A549 (cell line): ENCODE measurements at regions not wholly inside any gene's neighbourhood (a gene's known extent, or its start where the extent isn't known, plus 50 kb on each side); places are given as distances from the start of the nearest gene placed in this dataset.
A peak's percentile ranks its signal among the peaks of the same experiment; 100 is the strongest.

Experiments used
- ATAC-seq, 2 experiments: fragments of 200-7000 bp in 1 of 2; fragments of >200 bp in 1 of 2; cut with Nextera tagmentation in 1 of 2; cut with Tn5 transposase in 1 of 2; 3 replicates each; pipeline versions ENCODE4 v1.8.0 to v1.9.1; 2018 to 2020; ENCODE audit warnings: mild to moderate bottlenecking in 1 of 2, moderate library complexity in 1 of 2
- CTCF ChIA-PET: fragments of 300-600 bp; sonication (Branson Sonifier 250); formaldehyde crosslinking; extraction: SDS; loops from one replicate; lab custom pipeline; 2021; ENCODE audit warnings: antibody characterized with exemption, inconsistent platforms; lab: Yijun Ruan, JAX
- POLR2A ChIA-PET: fragments of 350-600 bp; formaldehyde crosslinking; extraction: SDS; loops from one replicate; lab custom pipeline; 2021; ENCODE audit warnings: antibody characterized with exemption, inconsistent platforms; lab: Yijun Ruan, JAX
- DNase-seq, 2 experiments: peaks; one replicate each; pipeline versions ENCODE4 v3.0.0 to v3.0.0-alpha.2; 2011 to 2016; ENCODE audit warnings: low read depth in 1 of 2, low spot score in 1 of 2
- FAIRE-seq: peaks from 2 replicates; lab custom pipeline; 2011; peaks lifted over from hg19 to GRCh38; lab: Jason Lieb, UNC
- H3K27ac ChIP-seq, 2 experiments: fragments of >200 bp; sonication (Bioruptor Twin); formaldehyde crosslinking; 3 replicates each; pipeline ENCODE4 v1.5.1; 2016 to 2017
- H3K4me1 ChIP-seq: fragments of >200 bp; sonication (Bioruptor Twin); formaldehyde crosslinking; 3 replicates; pipeline ENCODE4 v1.6.1; 2016
- H3K4me2 ChIP-seq: fragments of >200 bp; sonication (Bioruptor Twin); formaldehyde crosslinking; 3 replicates; pipeline ENCODE4 v1.6.1; 2016
- H3K4me3 ChIP-seq: fragments of >200 bp; sonication (Bioruptor Twin); formaldehyde crosslinking; 3 replicates; pipeline ENCODE4 v1.5.1; 2016
- H3K9me3 ChIP-seq: fragments of >200 bp; sonication (Bioruptor Twin); formaldehyde crosslinking; 3 replicates; pipeline ENCODE4 v1.6.1; 2016
- CHD4 ChIP-seq: fragments of 200-600 bp; sonication (generic); IDR thresholded peaks from 2 replicates; pipeline ENCODE4 v1.6.1; 2016; ENCODE audit warnings: antibody characterized with exemption, mild to moderate bottlenecking, borderline replicate concordance
- EHMT2 ChIP-seq: fragments of 200-600 bp; sonication (generic); IDR thresholded peaks from 2 replicates; pipeline ENCODE4 v1.6.1; 2016; ENCODE audit warnings: antibody characterized with exemption, low read depth, mild to moderate bottlenecking, moderate library complexity
- GATA3 ChIP-seq: IDR thresholded peaks from 2 replicates; pipeline ENCODE4 v1.6.1; 2012; ENCODE audit warnings: borderline replicate concordance
- HEYL ChIP-seq: fragments of 250-450 bp; sonication (Bioruptor Pico); IDR thresholded peaks from 2 replicates; pipeline ENCODE4 v1.8.0; 2021; ENCODE audit warnings: mild to moderate bottlenecking, moderate library complexity
- HOXA7 ChIP-seq: fragments of 250-450 bp; sonication (Bioruptor Pico); IDR thresholded peaks from 2 replicates; pipeline ENCODE4 v1.5.0; 2020; ENCODE audit warnings: mild to moderate bottlenecking, moderate library complexity
- HOXB13 ChIP-seq: fragments of 250-450 bp; sonication (Bioruptor Pico); IDR thresholded peaks from 2 replicates; pipeline ENCODE4 v1.5.0; 2020; ENCODE audit warnings: low read depth, mild to moderate bottlenecking, moderate library complexity
- JUN ChIP-seq, 2 experiments: fragments of >200 bp; sonication (Bioruptor Twin); formaldehyde crosslinking; IDR thresholded peaks; 2 replicates in 1 of 2; 3 replicates in 1 of 2; pipeline ENCODE4 v1.6.1; 2016 to 2017
- KDM1A ChIP-seq: fragments of 200-600 bp; sonication (generic); IDR thresholded peaks from 2 replicates; pipeline ENCODE4 v1.6.1; 2016; ENCODE audit warnings: low read depth, mild to moderate bottlenecking
- KDM5A ChIP-seq: fragments of 200-600 bp; sonication (generic); IDR thresholded peaks from 2 replicates; pipeline ENCODE4 v1.6.1; 2016; ENCODE audit warnings: antibody characterized with exemption, mild to moderate bottlenecking
- MAFK ChIP-seq: fragments of 450-650 bp; IDR thresholded peaks from 2 replicates; pipeline ENCODE4 v1.6.1; 2014; ENCODE audit not compliant: partially characterized antibody
- MAZ ChIP-seq: fragments of 150-350 bp; IDR thresholded peaks from 2 replicates; pipeline ENCODE4 v1.6.1; 2014; ENCODE audit warnings: antibody characterized with exemption, low read depth, low read length, borderline replicate concordance
- NPAS2 ChIP-seq: fragments of 250-450 bp; sonication (Bioruptor Pico); IDR thresholded peaks from 2 replicates; pipeline ENCODE4 v1.8.0; 2022; ENCODE audit warnings: mild to moderate bottlenecking, moderate library complexity, borderline replicate concordance
- NR3C1 ChIP-seq: fragments of >200 bp; sonication (Bioruptor Twin); formaldehyde crosslinking; IDR thresholded peaks from 3 replicates; pipeline ENCODE4 v1.6.1; 2017
- PHF8 ChIP-seq: fragments of 200-600 bp; sonication (generic); IDR thresholded peaks from 2 replicates; pipeline ENCODE4 v1.6.1; 2016; ENCODE audit warnings: low read depth, mild to moderate bottlenecking, antibody characterized with exemption, moderate library complexity, borderline replicate concordance
- RNF2 ChIP-seq: fragments of 200-600 bp; sonication (generic); IDR thresholded peaks from 2 replicates; pipeline ENCODE4 v1.6.1; 2016; ENCODE audit warnings: low read depth, mild to moderate bottlenecking, antibody characterized with exemption, moderate library complexity, borderline replicate concordance
- SREBF2 ChIP-seq: fragments of 450-650 bp; IDR thresholded peaks from 2 replicates; pipeline ENCODE4 v1.6.1; 2014; ENCODE audit warnings: mild to moderate bottlenecking, moderate library complexity
- TP53 ChIP-seq: fragments of 250-450 bp; sonication (Bioruptor Pico); IDR thresholded peaks from 2 replicates; pipeline ENCODE4 v1.5.0; 2021; ENCODE audit warnings: mild to moderate bottlenecking, moderate library complexity
- ZC3H11A ChIP-seq: fragments of 450-650 bp; IDR thresholded peaks from 2 replicates; pipeline ENCODE4 v1.6.1; 2014; ENCODE audit warnings: antibody characterized with exemption, mild to moderate bottlenecking
- ZNF302 ChIP-seq: fragments of 250-450 bp; sonication (Bioruptor Pico); IDR thresholded peaks from 2 replicates; pipeline ENCODE4 v1.9.0; 2021; ENCODE audit warnings: inconsistent platforms, mild to moderate bottlenecking, moderate library complexity
- WGBS: methylation state at CpG from one replicate; pipeline ENCODE4 v1.1.6; 2017; ENCODE audit errors: missing lambda C conversion rate; 5-methylcytosine and 5-hydroxymethylcytosine counted together
- TF ChIP-seq, protein P1 (sequence below): fragments of >200 bp; sonication (Bioruptor Twin); formaldehyde crosslinking; IDR thresholded peaks from 3 replicates; pipeline ENCODE4 v1.5.1; 2016
- TF ChIP-seq, protein P2 (sequence below): fragments of 250-450 bp; sonication (Bioruptor Pico); IDR thresholded peaks from 2 replicates; pipeline ENCODE4 v1.5.0; 2020; ENCODE audit warnings: low read depth, mild to moderate bottlenecking, moderate library complexity
- TF ChIP-seq, protein P3 (sequence below): fragments of 200-600 bp; sonication (generic); IDR thresholded peaks from 2 replicates; pipeline ENCODE4 v1.6.1; 2016; ENCODE audit warnings: antibody characterized with exemption, mild to moderate bottlenecking, moderate library complexity

DNA sequence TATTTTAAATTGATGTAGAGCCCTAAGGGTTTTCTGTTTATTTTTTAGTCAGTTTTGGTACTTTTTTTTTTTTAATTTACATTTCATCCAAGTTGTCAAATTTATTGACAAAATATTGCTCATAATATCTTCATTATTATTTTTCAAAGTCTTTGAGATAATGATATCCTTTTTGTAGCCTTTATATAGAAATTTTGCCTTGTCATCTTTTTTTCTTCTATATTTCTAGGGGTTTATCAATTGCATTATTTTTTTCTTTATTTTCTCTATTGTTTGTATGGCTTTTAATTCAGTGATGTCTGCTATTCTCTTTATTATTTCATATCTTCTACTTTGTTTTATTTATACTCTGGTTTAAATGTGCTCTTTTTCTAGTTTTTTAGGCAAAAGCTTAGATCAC, 863.0 kb upstream of the GJE1 start:
- ChIA-PET CTCF (no interaction called here), POLR2A (no interaction called here)
- no peak overlapping the region for H3K4me3 ChIP-seq
- TF ChIP-seq MAFK (peak; percentile 63), KDM1A (no peak)
- FAIRE-seq: no peak
- no peak for DNase-seq
- H3K9me3 ChIP-seq: no peaks in the 10 kb centered on the region
- ATAC-seq: no peak
- H3K4me1 ChIP-seq: peaks cover 17% of the 10 kb centered on the region
- no peak overlapping the region for H3K4me2 ChIP-seq
- no peak overlapping the region for H3K27ac ChIP-seq

DNA sequence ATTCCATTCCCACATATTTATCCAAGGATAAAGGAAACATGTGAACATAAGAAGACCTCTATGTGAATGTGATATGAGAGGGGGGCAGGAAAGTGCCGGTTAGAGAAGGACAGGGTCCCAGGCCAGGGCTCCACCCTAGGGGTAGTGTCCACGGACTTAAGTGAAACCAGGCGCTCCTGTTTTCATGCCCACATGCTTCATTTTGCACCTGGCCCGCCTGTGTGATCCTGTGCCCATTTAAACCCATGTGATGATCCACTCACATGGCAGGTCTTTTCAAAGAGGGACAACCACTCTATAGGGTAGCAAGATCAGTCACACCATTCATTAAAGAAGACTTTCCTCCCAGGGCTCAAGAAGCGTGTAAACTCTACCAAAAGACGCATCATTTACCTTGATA, 865.3 kb upstream of the GJE1 start:
- DNase-seq (no peak), ATAC-seq (peak in 1 of 2 experiments; percentile 27; a peak in 2 of 6 replicates), FAIRE-seq (no peak)
- no peak overlapping the region for H3K4me2 ChIP-seq
- H3K4me3 ChIP-seq: no peak overlapping the region
- no peak overlapping the region for H3K27ac ChIP-seq
- TF ChIP-seq KDM1A: no peak
- peaks cover 25% of the 10 kb centered on the region for H3K4me1 ChIP-seq
- 88% methylated on average over 6 of the region's 6 CpGs for WGBS
- no peaks in the 10 kb centered on the region for H3K9me3 ChIP-seq
- ChIA-PET POLR2A (no interaction called here), CTCF (no interaction called here)

DNA sequence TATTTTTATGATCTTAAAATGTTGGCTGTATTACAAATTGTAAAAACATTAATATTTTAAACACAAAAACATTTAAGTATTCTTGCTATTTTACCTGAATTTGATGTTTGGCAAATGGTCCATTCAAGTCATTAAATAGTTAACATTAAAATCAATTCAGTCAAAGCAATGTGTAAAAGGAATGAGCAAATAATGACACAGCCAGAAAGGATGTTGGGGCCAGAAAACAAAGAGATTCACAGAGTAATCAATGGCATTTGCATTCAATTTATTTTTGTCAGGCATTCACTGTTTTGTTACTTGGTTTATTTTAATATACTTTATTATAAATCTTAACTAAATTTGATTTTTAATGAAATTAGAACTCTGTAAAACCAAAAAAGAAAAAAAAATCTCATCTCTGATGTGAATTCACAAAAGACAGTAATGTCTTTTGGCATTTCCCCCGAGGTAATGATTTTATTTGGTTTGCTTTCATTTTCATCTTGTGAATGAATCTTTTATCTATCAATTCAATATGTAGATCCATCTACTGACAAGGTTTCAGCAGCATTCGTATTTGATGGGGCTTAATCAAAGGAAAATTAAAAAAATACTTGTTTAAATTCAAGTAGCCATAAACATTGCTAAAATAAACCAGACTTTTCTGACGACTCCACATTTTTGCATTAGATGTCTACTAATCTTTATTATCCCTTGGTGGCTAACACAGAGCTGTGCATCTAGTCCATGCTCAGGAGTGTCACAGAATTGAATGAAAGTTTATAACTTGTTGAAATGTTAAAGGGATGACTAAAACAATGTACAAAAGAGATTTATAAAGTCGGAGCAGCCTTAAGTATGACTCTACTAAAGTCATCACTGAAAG, 866.7 kb upstream of the GJE1 start:
- WGBS: 2% methylated on average over 4 of the region's 4 CpGs
- FAIRE-seq (no peak), ATAC-seq (no peak; a peak in 1 of 6 replicates), DNase-seq (no peak)
- Histone ChIP-seq H3K9me3 (no peaks in the 10 kb centered on the region), H3K4me3 (peak overlapping the region; percentile 37), H3K4me1 (peaks cover 25% of the 10 kb centered on the region), H3K4me2 (peak overlapping the region; percentile 81), H3K27ac (peak overlapping the region; percentile 66 to 79)
- TF ChIP-seq MAFK (no peak), EHMT2 (no peak), PHF8 (no peak), TP53 (CRISPR knock-in tag) (no peak)
- TF ChIP-seq, protein P1, sequence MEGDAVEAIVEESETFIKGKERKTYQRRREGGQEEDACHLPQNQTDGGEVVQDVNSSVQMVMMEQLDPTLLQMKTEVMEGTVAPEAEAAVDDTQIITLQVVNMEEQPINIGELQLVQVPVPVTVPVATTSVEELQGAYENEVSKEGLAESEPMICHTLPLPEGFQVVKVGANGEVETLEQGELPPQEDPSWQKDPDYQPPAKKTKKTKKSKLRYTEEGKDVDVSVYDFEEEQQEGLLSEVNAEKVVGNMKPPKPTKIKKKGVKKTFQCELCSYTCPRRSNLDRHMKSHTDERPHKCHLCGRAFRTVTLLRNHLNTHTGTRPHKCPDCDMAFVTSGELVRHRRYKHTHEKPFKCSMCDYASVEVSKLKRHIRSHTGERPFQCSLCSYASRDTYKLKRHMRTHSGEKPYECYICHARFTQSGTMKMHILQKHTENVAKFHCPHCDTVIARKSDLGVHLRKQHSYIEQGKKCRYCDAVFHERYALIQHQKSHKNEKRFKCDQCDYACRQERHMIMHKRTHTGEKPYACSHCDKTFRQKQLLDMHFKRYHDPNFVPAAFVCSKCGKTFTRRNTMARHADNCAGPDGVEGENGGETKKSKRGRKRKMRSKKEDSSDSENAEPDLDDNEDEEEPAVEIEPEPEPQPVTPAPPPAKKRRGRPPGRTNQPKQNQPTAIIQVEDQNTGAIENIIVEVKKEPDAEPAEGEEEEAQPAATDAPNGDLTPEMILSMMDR: no peak
- ChIA-PET POLR2A (no interaction called here), CTCF (no interaction called here)

DNA sequence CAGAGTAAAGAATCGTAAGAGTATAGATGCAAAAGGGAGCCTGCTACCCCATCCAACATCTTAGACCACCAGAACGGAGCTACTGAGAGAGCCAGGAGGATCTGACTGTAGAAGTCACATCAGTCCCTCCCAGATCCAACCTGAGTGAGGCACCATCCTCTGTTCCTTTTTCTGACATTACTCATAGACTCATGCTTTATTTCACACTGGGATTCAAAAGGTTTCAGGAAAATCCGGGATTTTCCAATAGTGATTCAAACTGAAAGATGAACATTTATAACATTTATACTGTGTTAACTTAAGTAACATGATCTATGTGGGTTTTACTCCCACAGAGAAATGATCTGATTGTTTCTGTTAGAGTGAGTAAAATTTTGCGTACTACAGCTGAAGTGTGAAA, 868.6 kb upstream of the GJE1 start:
- TF ChIP-seq ZC3H11A (no peak), NPAS2 (no peak), GATA3 (no peak), HEYL (no peak), MAZ (no peak), HOXA7 (no peak), HOXB13 (CRISPR knock-in tag) (no peak), ZNF302 (CRISPR knock-in tag) (no peak), JUN (IDR thresholded peaks at IDR 0.05) (no peak), RNF2 (no peak), CHD4 (no peak), NR3C1 (no peak), SREBF2 (no peak), KDM5A (no peak)
- TF ChIP-seq, protein P2, sequence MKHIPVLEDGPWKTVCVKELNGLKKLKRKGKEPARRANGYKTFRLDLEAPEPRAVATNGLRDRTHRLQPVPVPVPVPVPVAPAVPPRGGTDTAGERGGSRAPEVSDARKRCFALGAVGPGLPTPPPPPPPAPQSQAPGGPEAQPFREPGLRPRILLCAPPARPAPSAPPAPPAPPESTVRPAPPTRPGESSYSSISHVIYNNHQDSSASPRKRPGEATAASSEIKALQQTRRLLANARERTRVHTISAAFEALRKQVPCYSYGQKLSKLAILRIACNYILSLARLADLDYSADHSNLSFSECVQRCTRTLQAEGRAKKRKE (CRISPR knock-in tag): no peak
- TF ChIP-seq, protein P3, sequence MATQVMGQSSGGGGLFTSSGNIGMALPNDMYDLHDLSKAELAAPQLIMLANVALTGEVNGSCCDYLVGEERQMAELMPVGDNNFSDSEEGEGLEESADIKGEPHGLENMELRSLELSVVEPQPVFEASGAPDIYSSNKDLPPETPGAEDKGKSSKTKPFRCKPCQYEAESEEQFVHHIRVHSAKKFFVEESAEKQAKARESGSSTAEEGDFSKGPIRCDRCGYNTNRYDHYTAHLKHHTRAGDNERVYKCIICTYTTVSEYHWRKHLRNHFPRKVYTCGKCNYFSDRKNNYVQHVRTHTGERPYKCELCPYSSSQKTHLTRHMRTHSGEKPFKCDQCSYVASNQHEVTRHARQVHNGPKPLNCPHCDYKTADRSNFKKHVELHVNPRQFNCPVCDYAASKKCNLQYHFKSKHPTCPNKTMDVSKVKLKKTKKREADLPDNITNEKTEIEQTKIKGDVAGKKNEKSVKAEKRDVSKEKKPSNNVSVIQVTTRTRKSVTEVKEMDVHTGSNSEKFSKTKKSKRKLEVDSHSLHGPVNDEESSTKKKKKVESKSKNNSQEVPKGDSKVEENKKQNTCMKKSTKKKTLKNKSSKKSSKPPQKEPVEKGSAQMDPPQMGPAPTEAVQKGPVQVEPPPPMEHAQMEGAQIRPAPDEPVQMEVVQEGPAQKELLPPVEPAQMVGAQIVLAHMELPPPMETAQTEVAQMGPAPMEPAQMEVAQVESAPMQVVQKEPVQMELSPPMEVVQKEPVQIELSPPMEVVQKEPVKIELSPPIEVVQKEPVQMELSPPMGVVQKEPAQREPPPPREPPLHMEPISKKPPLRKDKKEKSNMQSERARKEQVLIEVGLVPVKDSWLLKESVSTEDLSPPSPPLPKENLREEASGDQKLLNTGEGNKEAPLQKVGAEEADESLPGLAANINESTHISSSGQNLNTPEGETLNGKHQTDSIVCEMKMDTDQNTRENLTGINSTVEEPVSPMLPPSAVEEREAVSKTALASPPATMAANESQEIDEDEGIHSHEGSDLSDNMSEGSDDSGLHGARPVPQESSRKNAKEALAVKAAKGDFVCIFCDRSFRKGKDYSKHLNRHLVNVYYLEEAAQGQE: no peak
- Histone ChIP-seq H3K4me3 (no peak overlapping the region), H3K9me3 (no peaks in the 10 kb centered on the region), H3K4me2 (peak overlapping the region; percentile 81), H3K27ac (peak overlapping the region; percentile 31 to 60; a peak in 2 of 6 replicates), H3K4me1 (peaks cover 25% of the 10 kb centered on the region)
- no peak for FAIRE-seq
- peak in 1 of 2 experiments; percentile 17 for DNase-seq
- WGBS: 33% methylated on average over 4 of the region's 4 CpGs
- ChIA-PET POLR2A (no interaction called here), CTCF (no interaction called here)
- peak; percentile 62 to 64; a peak in 3 of 6 replicates for ATAC-seq
